HEK293 (cell line): ENCODE measurements at regions not wholly inside any gene's neighbourhood (a gene's known extent, or its start where the extent isn't known, plus 50 kb on each side); places are given as distances from the start of the nearest gene placed in this dataset.

Source experiments
- BCL11A ChIP-seq: fragments of 450-650 bp; formaldehyde crosslinking; IDR thresholded peaks from 2 replicates; pipeline ENCODE4 v1.5.1; 2016; ENCODE audit warnings: low read depth, missing biosample characterization, missing genetic modification characterization
- MYNN ChIP-seq: fragments of 450-650 bp; formaldehyde crosslinking; IDR thresholded peaks from 2 replicates; pipeline ENCODE4 v1.5.1; 2016; ENCODE audit warnings: missing biosample characterization, missing genetic modification characterization, borderline replicate concordance
- SALL2 ChIP-seq: fragments of 450-650 bp; formaldehyde crosslinking; IDR thresholded peaks from 2 replicates; pipeline ENCODE4 v1.5.0; 2017; ENCODE audit warnings: missing biosample characterization, mild to moderate bottlenecking, missing genetic modification characterization, borderline replicate concordance
- SCRT2 ChIP-seq: fragments of 450-650 bp; formaldehyde crosslinking; IDR thresholded peaks from 2 replicates; pipeline ENCODE4 v1.5.1; 2016; ENCODE audit warnings: missing biosample characterization, missing genetic modification characterization
- ZNF121 ChIP-seq: fragments of 450-650 bp; formaldehyde crosslinking; IDR thresholded peaks from 2 replicates; pipeline ENCODE4 v1.5.1; 2016; ENCODE audit warnings: missing biosample characterization, missing genetic modification characterization
- ZNF239 ChIP-seq: fragments of 450-650 bp; formaldehyde crosslinking; IDR thresholded peaks from 2 replicates; pipeline ENCODE4 v1.5.1; 2016; ENCODE audit warnings: missing biosample characterization, missing genetic modification characterization
- ZNF473 ChIP-seq: fragments of 450-650 bp; formaldehyde crosslinking; IDR thresholded peaks from 2 replicates; pipeline ENCODE4 v1.5.1; 2017; ENCODE audit warnings: missing biosample characterization, missing genetic modification characterization
- ZNF530 ChIP-seq: fragments of 450-650 bp; formaldehyde crosslinking; IDR thresholded peaks from 2 replicates; pipeline ENCODE4 v1.5.1; 2016; ENCODE audit warnings: low read depth, missing biosample characterization, missing genetic modification characterization
- ZSCAN16 ChIP-seq: fragments of 450-650 bp; formaldehyde crosslinking; IDR thresholded peaks from 2 replicates; pipeline ENCODE4 v1.5.1; 2016; ENCODE audit warnings: missing biosample characterization, missing genetic modification characterization
- TF ChIP-seq, protein P1 (sequence below): fragments of 450-650 bp; formaldehyde crosslinking; IDR thresholded peaks from 2 replicates; pipeline ENCODE4 v1.5.1; 2016; ENCODE audit warnings: missing biosample characterization, missing genetic modification characterization
- TF ChIP-seq, protein P2 (sequence below): fragments of 450-650 bp; formaldehyde crosslinking; IDR thresholded peaks from 2 replicates; pipeline ENCODE4 v1.5.1; 2016; ENCODE audit warnings: missing biosample characterization, missing genetic modification characterization
- TF ChIP-seq, protein P3 (sequence below): fragments of 450-650 bp; formaldehyde crosslinking; IDR thresholded peaks from 2 replicates; pipeline ENCODE4 v1.5.1; 2016; ENCODE audit warnings: missing biosample characterization, missing genetic modification characterization, low read depth

DNA sequence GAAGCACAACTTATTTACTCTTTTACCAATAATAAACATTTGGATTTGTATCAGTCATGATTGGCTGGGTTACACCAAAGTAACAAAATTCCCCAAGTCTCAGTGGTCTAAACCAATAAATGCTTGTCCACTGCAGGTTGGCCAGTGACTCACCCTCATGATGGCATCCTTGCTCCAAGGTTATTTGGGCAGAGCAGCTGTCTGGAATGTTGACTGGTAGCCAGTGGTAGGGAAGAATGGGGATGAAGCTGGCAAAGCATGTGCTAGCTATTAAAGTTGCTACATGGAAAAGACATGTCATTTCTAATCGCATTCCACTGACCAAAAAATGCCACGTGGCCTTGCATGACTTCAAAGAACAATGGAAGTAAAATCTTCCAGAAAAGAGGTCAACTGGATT, 1168.7 kb upstream of the CELF2 start:
- no peak for TF ChIP-seq BCL11A (tag by site-specific recombination)
- TF ChIP-seq, protein P1, sequence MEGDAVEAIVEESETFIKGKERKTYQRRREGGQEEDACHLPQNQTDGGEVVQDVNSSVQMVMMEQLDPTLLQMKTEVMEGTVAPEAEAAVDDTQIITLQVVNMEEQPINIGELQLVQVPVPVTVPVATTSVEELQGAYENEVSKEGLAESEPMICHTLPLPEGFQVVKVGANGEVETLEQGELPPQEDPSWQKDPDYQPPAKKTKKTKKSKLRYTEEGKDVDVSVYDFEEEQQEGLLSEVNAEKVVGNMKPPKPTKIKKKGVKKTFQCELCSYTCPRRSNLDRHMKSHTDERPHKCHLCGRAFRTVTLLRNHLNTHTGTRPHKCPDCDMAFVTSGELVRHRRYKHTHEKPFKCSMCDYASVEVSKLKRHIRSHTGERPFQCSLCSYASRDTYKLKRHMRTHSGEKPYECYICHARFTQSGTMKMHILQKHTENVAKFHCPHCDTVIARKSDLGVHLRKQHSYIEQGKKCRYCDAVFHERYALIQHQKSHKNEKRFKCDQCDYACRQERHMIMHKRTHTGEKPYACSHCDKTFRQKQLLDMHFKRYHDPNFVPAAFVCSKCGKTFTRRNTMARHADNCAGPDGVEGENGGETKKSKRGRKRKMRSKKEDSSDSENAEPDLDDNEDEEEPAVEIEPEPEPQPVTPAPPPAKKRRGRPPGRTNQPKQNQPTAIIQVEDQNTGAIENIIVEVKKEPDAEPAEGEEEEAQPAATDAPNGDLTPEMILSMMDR (tag by site-specific recombination), result no peak
- no peak for TF ChIP-seq ZSCAN16
- no peak for TF ChIP-seq ZNF121 (tag by site-specific recombination)
- no peak for TF ChIP-seq ZNF530 (tag by site-specific recombination)
- no peak for TF ChIP-seq SCRT2 (tag by site-specific recombination)
- TF ChIP-seq MYNN (tag by site-specific recombination), result no peak
- TF ChIP-seq ZNF239 (tag by site-specific recombination), result no peak
- TF ChIP-seq, protein P2, sequence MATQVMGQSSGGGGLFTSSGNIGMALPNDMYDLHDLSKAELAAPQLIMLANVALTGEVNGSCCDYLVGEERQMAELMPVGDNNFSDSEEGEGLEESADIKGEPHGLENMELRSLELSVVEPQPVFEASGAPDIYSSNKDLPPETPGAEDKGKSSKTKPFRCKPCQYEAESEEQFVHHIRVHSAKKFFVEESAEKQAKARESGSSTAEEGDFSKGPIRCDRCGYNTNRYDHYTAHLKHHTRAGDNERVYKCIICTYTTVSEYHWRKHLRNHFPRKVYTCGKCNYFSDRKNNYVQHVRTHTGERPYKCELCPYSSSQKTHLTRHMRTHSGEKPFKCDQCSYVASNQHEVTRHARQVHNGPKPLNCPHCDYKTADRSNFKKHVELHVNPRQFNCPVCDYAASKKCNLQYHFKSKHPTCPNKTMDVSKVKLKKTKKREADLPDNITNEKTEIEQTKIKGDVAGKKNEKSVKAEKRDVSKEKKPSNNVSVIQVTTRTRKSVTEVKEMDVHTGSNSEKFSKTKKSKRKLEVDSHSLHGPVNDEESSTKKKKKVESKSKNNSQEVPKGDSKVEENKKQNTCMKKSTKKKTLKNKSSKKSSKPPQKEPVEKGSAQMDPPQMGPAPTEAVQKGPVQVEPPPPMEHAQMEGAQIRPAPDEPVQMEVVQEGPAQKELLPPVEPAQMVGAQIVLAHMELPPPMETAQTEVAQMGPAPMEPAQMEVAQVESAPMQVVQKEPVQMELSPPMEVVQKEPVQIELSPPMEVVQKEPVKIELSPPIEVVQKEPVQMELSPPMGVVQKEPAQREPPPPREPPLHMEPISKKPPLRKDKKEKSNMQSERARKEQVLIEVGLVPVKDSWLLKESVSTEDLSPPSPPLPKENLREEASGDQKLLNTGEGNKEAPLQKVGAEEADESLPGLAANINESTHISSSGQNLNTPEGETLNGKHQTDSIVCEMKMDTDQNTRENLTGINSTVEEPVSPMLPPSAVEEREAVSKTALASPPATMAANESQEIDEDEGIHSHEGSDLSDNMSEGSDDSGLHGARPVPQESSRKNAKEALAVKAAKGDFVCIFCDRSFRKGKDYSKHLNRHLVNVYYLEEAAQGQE (tag by site-specific recombination), result no peak
- TF ChIP-seq ZNF473 (tag by site-specific recombination), result no peak
- TF ChIP-seq SALL2, result no peak
- TF ChIP-seq, protein P3, sequence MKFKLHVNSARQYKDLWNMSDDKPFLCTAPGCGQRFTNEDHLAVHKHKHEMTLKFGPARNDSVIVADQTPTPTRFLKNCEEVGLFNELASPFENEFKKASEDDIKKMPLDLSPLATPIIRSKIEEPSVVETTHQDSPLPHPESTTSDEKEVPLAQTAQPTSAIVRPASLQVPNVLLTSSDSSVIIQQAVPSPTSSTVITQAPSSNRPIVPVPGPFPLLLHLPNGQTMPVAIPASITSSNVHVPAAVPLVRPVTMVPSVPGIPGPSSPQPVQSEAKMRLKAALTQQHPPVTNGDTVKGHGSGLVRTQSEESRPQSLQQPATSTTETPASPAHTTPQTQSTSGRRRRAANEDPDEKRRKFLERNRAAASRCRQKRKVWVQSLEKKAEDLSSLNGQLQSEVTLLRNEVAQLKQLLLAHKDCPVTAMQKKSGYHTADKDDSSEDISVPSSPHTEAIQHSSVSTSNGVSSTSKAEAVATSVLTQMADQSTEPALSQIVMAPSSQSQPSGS (tag by site-specific recombination), result no peak
